Testis (tissue), 2 donors: ENCODE measurements at regions not wholly inside any gene's neighbourhood (a gene's known extent, or its start where the extent isn't known, plus 50 kb on each side); places are given as distances from the start of the nearest gene placed in this dataset.

Source experiments
- POLR2A ChIP-seq: fragments of 450-650 bp; IDR thresholded peaks from one replicate; pipeline ENCODE4 v1.6.1; 2017; ENCODE audit warnings: antibody characterized with exemption, mild to moderate bottlenecking, moderate library complexity
- TF ChIP-seq, protein P1 (sequence below), 3 experiments: fragments of 450-650 bp in 2 of 3; fragments of 200-600 bp in 1 of 3; sonication (generic) in 1 of 3; IDR thresholded peaks; one replicate each; pipeline ENCODE4 v1.5.1; 2016 to 2019; ENCODE audit warnings: antibody characterized with exemption in 3 of 3, mild to moderate bottlenecking in 2 of 3, moderate library complexity in 1 of 3

DNA sequence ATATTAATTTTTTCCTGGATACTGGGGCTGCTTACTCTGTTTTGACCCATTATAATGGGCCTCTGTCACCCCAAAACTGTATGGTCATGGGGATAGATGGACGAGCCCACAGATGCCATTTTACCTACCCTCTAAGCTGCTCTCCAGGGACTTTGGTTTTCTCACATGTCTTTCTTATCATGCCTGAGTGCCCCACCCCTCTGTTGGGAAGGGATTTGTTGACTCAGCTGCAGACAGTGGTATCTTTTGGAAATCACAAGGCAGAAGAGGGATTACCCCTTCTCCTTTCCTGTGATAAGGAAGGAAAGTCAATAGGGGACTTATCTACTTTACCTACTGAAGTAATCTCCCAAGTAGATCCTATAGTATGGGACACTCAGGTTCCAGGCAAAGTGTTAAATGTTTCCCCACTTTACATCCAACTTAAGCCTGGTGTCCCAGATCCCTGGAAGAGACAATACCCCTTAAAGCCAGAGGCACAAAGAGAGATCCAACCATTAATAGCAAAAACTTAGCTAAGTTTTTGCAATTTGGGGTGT, 182.7 kb downstream of the RNF152 start:
- TF ChIP-seq, protein P1, sequence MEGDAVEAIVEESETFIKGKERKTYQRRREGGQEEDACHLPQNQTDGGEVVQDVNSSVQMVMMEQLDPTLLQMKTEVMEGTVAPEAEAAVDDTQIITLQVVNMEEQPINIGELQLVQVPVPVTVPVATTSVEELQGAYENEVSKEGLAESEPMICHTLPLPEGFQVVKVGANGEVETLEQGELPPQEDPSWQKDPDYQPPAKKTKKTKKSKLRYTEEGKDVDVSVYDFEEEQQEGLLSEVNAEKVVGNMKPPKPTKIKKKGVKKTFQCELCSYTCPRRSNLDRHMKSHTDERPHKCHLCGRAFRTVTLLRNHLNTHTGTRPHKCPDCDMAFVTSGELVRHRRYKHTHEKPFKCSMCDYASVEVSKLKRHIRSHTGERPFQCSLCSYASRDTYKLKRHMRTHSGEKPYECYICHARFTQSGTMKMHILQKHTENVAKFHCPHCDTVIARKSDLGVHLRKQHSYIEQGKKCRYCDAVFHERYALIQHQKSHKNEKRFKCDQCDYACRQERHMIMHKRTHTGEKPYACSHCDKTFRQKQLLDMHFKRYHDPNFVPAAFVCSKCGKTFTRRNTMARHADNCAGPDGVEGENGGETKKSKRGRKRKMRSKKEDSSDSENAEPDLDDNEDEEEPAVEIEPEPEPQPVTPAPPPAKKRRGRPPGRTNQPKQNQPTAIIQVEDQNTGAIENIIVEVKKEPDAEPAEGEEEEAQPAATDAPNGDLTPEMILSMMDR (IDR thresholded peaks at IDR 0.05), result no peak
- TF ChIP-seq POLR2A, result no peak
